ENCODE measurements at regions not wholly inside any gene's neighbourhood (a gene's known extent, or its start where the extent isn't known, plus 50 kb on each side); places are given as distances from the start of the nearest gene placed in this dataset.

DNA sequence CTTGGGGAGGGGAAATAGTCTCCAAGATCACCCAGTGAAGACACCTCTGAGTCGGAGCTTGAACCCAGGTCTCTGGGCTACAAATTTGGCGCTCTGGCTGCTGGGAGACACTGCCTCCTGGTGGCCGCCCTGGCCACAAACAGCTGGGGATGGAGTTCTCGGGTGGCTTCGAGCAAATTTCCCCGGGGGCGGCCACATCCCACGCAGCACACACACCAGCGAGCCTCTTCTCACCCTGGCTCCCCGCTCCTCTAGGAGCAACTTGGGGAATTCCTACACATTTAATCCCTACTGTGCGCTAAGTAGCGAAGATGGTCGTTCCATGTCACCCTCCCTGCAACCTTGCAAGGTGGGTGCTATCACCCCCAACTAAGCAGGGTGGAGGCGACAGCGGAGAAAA is 66.2 kb upstream of the BEGAIN start:
- TF ChIP-seq SUZ12 (IDR thresholded peaks at IDR 0.05; ENCODE audit: extremely low read depth, insufficient read depth, insufficient read length) (no peak), YY1 (IDR thresholded peaks at IDR 0.05; ENCODE audit: insufficient read depth, insufficient read length) (no peak), ZNF274 (IDR thresholded peaks at IDR 0.05; ENCODE audit: low read depth, low read length) (no peak)
